ENCODE measurements at regions not wholly inside any gene's neighbourhood (a gene's known extent, or its start where the extent isn't known, plus 50 kb on each side); places are given as distances from the start of the nearest gene placed in this dataset.

GRCh38 chr7:54663603-54664234, 95.3 kb downstream of the SEC61G start:
- TF ChIP-seq CTCF (conservative IDR thresholded peaks at IDR 0.05; ENCODE audit: low read depth in 2 of 2) (no peak), CREB1 (CRISPR knock-in tag; IDR thresholded peaks at IDR 0.05; ENCODE audit: low read depth) (no peak), EZH2phosphoT487 (IDR thresholded peaks at IDR 0.05; ENCODE audit: unreplicated experiment) (no peak), JUNB (IDR thresholded peaks at IDR 0.05; ENCODE audit: unreplicated experiment) (no peak), REST (IDR thresholded peaks at IDR 0.05; ENCODE audit: unreplicated experiment) (no peak), EZH2 (IDR thresholded peaks at IDR 0.05; ENCODE audit: low read depth, unreplicated experiment) (no peak), POLR2AphosphoS5 (IDR thresholded peaks at IDR 0.05; ENCODE audit: low read depth) (no peak), STAT1 (IDR thresholded peaks at IDR 0.05; ENCODE audit: unreplicated experiment) (no peak)
- TF ChIP-seq, protein P1, sequence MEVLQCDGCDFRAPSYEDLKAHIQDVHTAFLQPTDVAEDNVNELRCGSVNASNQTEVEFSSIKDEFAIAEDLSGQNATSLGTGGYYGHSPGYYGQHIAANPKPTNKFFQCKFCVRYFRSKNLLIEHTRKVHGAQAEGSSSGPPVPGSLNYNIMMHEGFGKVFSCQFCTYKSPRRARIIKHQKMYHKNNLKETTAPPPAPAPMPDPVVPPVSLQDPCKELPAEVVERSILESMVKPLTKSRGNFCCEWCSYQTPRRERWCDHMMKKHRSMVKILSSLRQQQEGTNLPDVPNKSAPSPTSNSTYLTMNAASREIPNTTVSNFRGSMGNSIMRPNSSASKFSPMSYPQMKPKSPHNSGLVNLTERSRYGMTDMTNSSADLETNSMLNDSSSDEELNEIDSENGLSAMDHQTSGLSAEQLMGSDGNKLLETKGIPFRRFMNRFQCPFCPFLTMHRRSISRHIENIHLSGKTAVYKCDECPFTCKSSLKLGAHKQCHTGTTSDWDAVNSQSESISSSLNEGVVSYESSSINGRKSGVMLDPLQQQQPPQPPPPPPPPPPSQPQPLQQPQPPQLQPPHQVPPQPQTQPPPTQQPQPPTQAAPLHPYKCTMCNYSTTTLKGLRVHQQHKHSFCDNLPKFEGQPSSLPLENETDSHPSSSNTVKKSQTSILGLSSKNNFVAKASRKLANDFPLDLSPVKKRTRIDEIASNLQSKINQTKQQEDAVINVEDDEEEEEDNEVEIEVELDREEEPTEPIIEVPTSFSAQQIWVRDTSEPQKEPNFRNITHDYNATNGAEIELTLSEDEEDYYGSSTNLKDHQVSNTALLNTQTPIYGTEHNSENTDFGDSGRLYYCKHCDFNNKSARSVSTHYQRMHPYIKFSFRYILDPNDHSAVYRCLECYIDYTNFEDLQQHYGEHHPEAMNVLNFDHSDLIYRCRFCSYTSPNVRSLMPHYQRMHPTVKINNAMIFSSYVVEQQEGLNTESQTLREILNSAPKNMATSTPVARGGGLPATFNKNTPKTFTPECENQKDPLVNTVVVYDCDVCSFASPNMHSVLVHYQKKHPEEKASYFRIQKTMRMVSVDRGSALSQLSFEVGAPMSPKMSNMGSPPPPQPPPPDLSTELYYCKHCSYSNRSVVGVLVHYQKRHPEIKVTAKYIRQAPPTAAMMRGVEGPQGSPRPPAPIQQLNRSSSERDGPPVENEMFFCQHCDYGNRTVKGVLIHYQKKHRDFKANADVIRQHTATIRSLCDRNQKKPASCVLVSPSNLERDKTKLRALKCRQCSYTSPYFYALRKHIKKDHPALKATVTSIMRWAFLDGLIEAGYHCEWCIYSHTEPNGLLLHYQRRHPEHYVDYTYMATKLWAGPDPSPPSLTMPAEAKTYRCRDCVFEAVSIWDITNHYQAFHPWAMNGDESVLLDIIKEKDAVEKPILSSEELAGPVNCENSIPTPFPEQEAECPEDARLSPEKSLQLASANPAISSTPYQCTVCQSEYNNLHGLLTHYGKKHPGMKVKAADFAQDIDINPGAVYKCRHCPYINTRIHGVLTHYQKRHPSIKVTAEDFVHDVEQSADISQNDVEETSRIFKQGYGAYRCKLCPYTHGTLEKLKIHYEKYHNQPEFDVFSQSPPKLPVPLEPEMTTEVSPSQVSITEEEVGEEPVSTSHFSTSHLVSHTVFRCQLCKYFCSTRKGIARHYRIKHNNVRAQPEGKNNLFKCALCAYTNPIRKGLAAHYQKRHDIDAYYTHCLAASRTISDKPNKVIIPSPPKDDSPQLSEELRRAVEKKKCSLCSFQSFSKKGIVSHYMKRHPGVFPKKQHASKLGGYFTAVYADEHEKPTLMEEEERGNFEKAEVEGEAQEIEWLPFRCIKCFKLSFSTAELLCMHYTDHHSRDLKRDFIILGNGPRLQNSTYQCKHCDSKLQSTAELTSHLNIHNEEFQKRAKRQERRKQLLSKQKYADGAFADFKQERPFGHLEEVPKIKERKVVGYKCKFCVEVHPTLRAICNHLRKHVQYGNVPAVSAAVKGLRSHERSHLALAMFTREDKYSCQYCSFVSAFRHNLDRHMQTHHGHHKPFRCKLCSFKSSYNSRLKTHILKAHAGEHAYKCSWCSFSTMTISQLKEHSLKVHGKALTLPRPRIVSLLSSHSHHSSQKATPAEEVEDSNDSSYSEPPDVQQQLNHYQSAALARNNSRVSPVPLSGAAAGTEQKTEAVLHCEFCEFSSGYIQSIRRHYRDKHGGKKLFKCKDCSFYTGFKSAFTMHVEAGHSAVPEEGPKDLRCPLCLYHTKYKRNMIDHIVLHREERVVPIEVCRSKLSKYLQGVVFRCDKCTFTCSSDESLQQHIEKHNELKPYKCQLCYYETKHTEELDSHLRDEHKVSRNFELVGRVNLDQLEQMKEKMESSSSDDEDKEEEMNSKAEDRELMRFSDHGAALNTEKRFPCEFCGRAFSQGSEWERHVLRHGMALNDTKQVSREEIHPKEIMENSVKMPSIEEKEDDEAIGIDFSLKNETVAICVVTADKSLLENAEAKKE (CRISPR knock-in tag; IDR thresholded peaks at IDR 0.05), result no peak
